HCT116 (cell line): ENCODE measurements at regions not wholly inside any gene's neighbourhood (a gene's known extent, or its start where the extent isn't known, plus 50 kb on each side); places are given as distances from the start of the nearest gene placed in this dataset.

ENCODE experiments used
- ATAC-seq: fragments of 200-7000 bp; cut with Tn5 transposase; 2 replicates; pipeline ENCODE4 v1.9.1; 2020; ENCODE audit warnings: mild to moderate bottlenecking, moderate library complexity
- BruUV-seq: library from RNA; stranded (reverse); fragments of 400-500 nt; replicated peaks from 2 replicates; lab custom pipeline; 2021; lab: Mats Ljungman, UMichigan
- CTCF ChIA-PET: fragments of 300-600 bp; sonication (Branson Sonifier 250); formaldehyde crosslinking; loops from one replicate; lab custom pipeline; 2021; ENCODE audit warnings: antibody characterized with exemption; lab: Charles Lee
- POLR2A ChIA-PET: fragments of 300-600, 350-600 bp; sonication (Branson Sonifier 250); formaldehyde crosslinking; loops from one replicate; lab custom pipeline; 2021; ENCODE audit warnings: antibody characterized with exemption; lab: Charles Lee
- RAD21 ChIA-PET, 2 experiments: fragments of 300-600 bp; sonication (Branson Sonifier 250); formaldehyde crosslinking; loops; one replicate each; lab custom pipeline; 2023; ENCODE audit warnings: low total read pairs in 2 of 2; ENCODE audit not compliant: uncharacterized antibody in 2 of 2, unreplicated experiment in 2 of 2, low non-redundant PET in 1 of 2; lab: Charles Lee
- DNase-seq: peaks from one replicate; pipeline ENCODE4 v3.0.0-alpha.2; 2010; ENCODE audit warnings: low read depth, low spot score
- H2AFZ ChIP-seq: fragments of 200-600 bp; shearing (Covaris generic), sonication (generic); 2 replicates; pipeline ENCODE4 v1.6.1; 2017; ENCODE audit warnings: low read depth, mixed run types, mixed read lengths, antibody characterized with exemption, low read length; ENCODE audit not compliant: poor library complexity, severe bottlenecking
- H3K27ac ChIP-seq: 2 replicates; pipeline ENCODE4 v1.5.1; 2012; ENCODE audit warnings: low read depth, low read length
- H3K27me3 ChIP-seq: fragments of 200-600 bp; sonication (generic); 2 replicates; pipeline ENCODE4 v1.6.1; 2016; ENCODE audit warnings: mixed run types, low read length, mixed read lengths; ENCODE audit not compliant: insufficient read depth
- H3K36me3 ChIP-seq, 2 experiments: fragments of 200-500 bp in 1 of 2; fragments of 200-600 bp in 1 of 2; sonication (Bioruptor generic) in 1 of 2; sonication (generic) in 1 of 2; 2 replicates each; pipeline versions ENCODE4 v1.5.1 to v1.6.1; 2014 to 2016; ENCODE audit warnings: low read length in 2 of 2, inconsistent platforms in 1 of 2, mixed read lengths in 1 of 2, mixed run types in 1 of 2; ENCODE audit not compliant: insufficient read depth in 2 of 2, control insufficient read depth in 1 of 2
- H3K4me1 ChIP-seq, 2 experiments: fragments of 200-600 bp in 1 of 2; sonication (generic) in 1 of 2; 2 replicates each; pipeline versions ENCODE4 v1.5.1 to v1.6.1; 2012 to 2017; ENCODE audit warnings: low read length in 2 of 2, inconsistent platforms in 1 of 2, mild to moderate bottlenecking in 1 of 2, mixed read lengths in 1 of 2, mixed run types in 1 of 2, moderate library complexity in 1 of 2; ENCODE audit not compliant: insufficient read depth in 2 of 2, control insufficient read depth in 1 of 2
- H3K4me2 ChIP-seq: fragments of 200-600 bp; sonication (generic); 2 replicates; pipeline ENCODE4 v1.6.1; 2017; ENCODE audit warnings: mixed run types, low read length, mixed read lengths
- H3K4me3 ChIP-seq, 2 experiments: fragments of 200-600 bp in 1 of 2; sonication (generic) in 1 of 2; replicated peaks in 1 of 2; 2 replicates each; pipeline ENCODE4 v1.5.1; 2011 to 2016; ENCODE audit warnings: low read length in 2 of 2, control low read depth in 1 of 2, low read depth in 1 of 2, mild to moderate bottlenecking in 1 of 2, mixed read lengths in 1 of 2, mixed run types in 1 of 2
- H3K79me2 ChIP-seq: fragments of 200-600 bp; sonication (generic); 2 replicates; pipeline ENCODE4 v1.6.1; 2017; ENCODE audit warnings: mild to moderate bottlenecking, mixed run types, low read length, moderate library complexity, mixed read lengths; ENCODE audit not compliant: insufficient read depth
- H3K9ac ChIP-seq: fragments of 200-600 bp; sonication (generic); 2 replicates; pipeline ENCODE4 v1.6.1; 2016; ENCODE audit warnings: low read length, mixed read lengths
- H3K9me2 ChIP-seq: fragments of 200-600 bp; sonication (generic), shearing (Covaris generic); 2 replicates; pipeline ENCODE4 v1.6.1; 2017; ENCODE audit warnings: mixed run types, mild to moderate bottlenecking, moderate library complexity; ENCODE audit not compliant: insufficient read depth
- H3K9me3 ChIP-seq, 2 experiments: fragments of 200-500 bp in 1 of 2; fragments of 200-600 bp in 1 of 2; sonication (Bioruptor generic) in 1 of 2; sonication (generic) in 1 of 2; 2 replicates each; pipeline ENCODE4 v1.6.1; 2014 to 2017; ENCODE audit warnings: low read length in 2 of 2, mixed read lengths in 2 of 2, inconsistent platforms in 1 of 2, low read depth in 1 of 2, mild to moderate bottlenecking in 1 of 2, mixed run types in 1 of 2, moderate library complexity in 1 of 2; ENCODE audit not compliant: control insufficient read depth in 1 of 2, insufficient read depth in 1 of 2
- H4K20me1 ChIP-seq: fragments of 200-600 bp; sonication (generic), shearing (Covaris generic); 2 replicates; pipeline ENCODE4 v1.6.1; 2017; ENCODE audit warnings: mixed run types, mild to moderate bottlenecking, moderate library complexity; ENCODE audit not compliant: insufficient read depth
- CEBPB ChIP-seq: IDR thresholded peaks from 2 replicates; pipeline ENCODE4 v1.6.1; 2012; ENCODE audit warnings: low read depth
- EGR1 ChIP-seq: IDR thresholded peaks from 2 replicates; pipeline ENCODE4 v1.6.1; 2012; ENCODE audit warnings: low read depth
- EZH2 ChIP-seq: fragments of 200-600 bp; sonication (generic); IDR thresholded peaks from 2 replicates; pipeline ENCODE4 v1.6.1; 2017; ENCODE audit warnings: antibody characterized with exemption, mixed run types
- FOSL1 ChIP-seq: IDR thresholded peaks from 2 replicates; pipeline ENCODE4 v1.6.1; 2012; ENCODE audit warnings: low read depth
- JUND ChIP-seq: IDR thresholded peaks from 2 replicates; pipeline ENCODE4 v1.6.1; 2012
- SIN3A ChIP-seq: IDR thresholded peaks from 2 replicates; pipeline ENCODE4 v1.6.1; 2012; ENCODE audit warnings: low read depth
- ZFX ChIP-seq: fragments of 450-650 bp; IDR thresholded peaks from 2 replicates; pipeline ENCODE4 v1.6.1; 2017
- intact Hi-C: fragments of 100-400 bp; cut with micrococcal nuclease; formaldehyde crosslinking; loops from 2 replicates; pipeline ENCODE4 v1.10.0; 2022
- TF ChIP-seq, protein P1 (sequence below), 3 experiments: fragments of 200-600 bp in 1 of 3; sonication (generic) in 1 of 3; IDR thresholded peaks in 2 of 3; conservative IDR thresholded peaks in 1 of 3; 2 replicates each; pipeline ENCODE4 v1.5.1; 2012 to 2017; ENCODE audit warnings: low read depth in 2 of 3, low read length in 2 of 3, antibody characterized with exemption in 1 of 3, borderline replicate concordance in 1 of 3, control low read depth in 1 of 3, mild to moderate bottlenecking in 1 of 3, mixed read lengths in 1 of 3, mixed run types in 1 of 3, moderate library complexity in 1 of 3; ENCODE audit not compliant: insufficient read depth in 1 of 3
- TF ChIP-seq, protein P2 (sequence below): IDR thresholded peaks from 2 replicates; pipeline ENCODE4 v1.6.1; 2012
- TF ChIP-seq, protein P3 (sequence below): IDR thresholded peaks from 2 replicates; pipeline ENCODE4 v1.6.1; 2012

DNA sequence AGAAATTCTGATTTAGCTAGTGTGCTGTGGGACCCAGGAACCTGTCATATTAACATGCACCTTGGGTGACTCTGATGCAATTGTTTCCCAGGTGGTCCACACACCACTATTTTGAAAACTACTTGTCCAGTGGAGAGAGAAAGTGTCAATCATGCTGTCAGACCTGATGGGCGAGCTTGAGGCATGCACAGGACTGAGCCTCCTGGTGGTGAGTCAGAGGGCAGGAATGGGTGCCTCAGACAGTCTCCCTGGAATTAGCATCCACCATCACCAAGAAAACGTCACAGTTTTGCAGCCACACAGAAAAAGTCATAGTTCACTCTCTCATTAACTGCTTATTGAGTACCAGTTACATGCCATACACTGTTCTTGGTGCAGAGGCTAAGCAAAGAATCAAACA, 181.8 kb upstream of the MAOA start:
- H3K9ac ChIP-seq: no peak overlapping the region
- no peak for TF ChIP-seq CEBPB
- TF ChIP-seq, protein P1, sequence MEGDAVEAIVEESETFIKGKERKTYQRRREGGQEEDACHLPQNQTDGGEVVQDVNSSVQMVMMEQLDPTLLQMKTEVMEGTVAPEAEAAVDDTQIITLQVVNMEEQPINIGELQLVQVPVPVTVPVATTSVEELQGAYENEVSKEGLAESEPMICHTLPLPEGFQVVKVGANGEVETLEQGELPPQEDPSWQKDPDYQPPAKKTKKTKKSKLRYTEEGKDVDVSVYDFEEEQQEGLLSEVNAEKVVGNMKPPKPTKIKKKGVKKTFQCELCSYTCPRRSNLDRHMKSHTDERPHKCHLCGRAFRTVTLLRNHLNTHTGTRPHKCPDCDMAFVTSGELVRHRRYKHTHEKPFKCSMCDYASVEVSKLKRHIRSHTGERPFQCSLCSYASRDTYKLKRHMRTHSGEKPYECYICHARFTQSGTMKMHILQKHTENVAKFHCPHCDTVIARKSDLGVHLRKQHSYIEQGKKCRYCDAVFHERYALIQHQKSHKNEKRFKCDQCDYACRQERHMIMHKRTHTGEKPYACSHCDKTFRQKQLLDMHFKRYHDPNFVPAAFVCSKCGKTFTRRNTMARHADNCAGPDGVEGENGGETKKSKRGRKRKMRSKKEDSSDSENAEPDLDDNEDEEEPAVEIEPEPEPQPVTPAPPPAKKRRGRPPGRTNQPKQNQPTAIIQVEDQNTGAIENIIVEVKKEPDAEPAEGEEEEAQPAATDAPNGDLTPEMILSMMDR (IDR thresholded peaks at IDR 0.05 in 2 of 3, conservative IDR thresholded peaks at IDR 0.05 in 1 of 3; ENCODE audit: borderline replicate concordance in 1 of 3, insufficient read depth in 1 of 3, low read depth in 2 of 3, low read length in 2 of 3): peak in 1 of 3 experiments; percentile 16; a peak in 1 of 6 replicates
- no peak for TF ChIP-seq EGR1
- TF ChIP-seq ZFX: no peak
- TF ChIP-seq, protein P2, sequence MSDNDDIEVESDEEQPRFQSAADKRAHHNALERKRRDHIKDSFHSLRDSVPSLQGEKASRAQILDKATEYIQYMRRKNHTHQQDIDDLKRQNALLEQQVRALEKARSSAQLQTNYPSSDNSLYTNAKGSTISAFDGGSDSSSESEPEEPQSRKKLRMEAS: no peak
- TF ChIP-seq, protein P3, sequence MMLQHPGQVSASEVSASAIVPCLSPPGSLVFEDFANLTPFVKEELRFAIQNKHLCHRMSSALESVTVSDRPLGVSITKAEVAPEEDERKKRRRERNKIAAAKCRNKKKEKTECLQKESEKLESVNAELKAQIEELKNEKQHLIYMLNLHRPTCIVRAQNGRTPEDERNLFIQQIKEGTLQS: no peak
- TF ChIP-seq JUND: no peak
- no peak for TF ChIP-seq EZH2
- peak; percentile 27; the same call in 1 of the 2 replicates for TF ChIP-seq FOSL1
- TF ChIP-seq SIN3A: no peak
- TF ChIP-seq, all 23 proteins: peak for 2
- H3K27ac ChIP-seq: no peak overlapping the region
- no peaks in the 10 kb centered on the region for H3K27me3 ChIP-seq
- ChIA-PET POLR2A (no interaction called here), RAD21 (no interaction called here), CTCF (no interaction called here)
- H3K4me1 ChIP-seq: peaks cover 0 to 6% of the 10 kb centered on the region in 2 experiments; a peak in 2 of 4 replicates
- H3K4me3 ChIP-seq: no peak overlapping the region
- H3K36me3 ChIP-seq: no peaks in the 10 kb centered on the region
- H3K9me3 ChIP-seq: no peaks in the 10 kb centered on the region
- H3K79me2 ChIP-seq: no peaks in the 10 kb centered on the region
- ATAC-seq (peak; percentile 93), DNase-seq (peak; percentile 24)
- intact Hi-C loops: no loop called here
- BruUV-seq: no TSS peak
- no peaks in the 10 kb centered on the region for H3K9me2 ChIP-seq
- H3K4me2 ChIP-seq: peak overlapping the region; percentile 31; the same call in 1 of the 2 replicates
- no peaks in the 10 kb centered on the region for H4K20me1 ChIP-seq
- H2AFZ ChIP-seq: no peak overlapping the region
